ENCODE measurements at regions not wholly inside any gene's neighbourhood (a gene's known extent, or its start where the extent isn't known, plus 50 kb on each side); places are given as distances from the start of the nearest gene placed in this dataset.
A peak's percentile ranks its signal among the peaks of the same experiment; 100 is the strongest.

- TF ChIP-seq, protein P1, sequence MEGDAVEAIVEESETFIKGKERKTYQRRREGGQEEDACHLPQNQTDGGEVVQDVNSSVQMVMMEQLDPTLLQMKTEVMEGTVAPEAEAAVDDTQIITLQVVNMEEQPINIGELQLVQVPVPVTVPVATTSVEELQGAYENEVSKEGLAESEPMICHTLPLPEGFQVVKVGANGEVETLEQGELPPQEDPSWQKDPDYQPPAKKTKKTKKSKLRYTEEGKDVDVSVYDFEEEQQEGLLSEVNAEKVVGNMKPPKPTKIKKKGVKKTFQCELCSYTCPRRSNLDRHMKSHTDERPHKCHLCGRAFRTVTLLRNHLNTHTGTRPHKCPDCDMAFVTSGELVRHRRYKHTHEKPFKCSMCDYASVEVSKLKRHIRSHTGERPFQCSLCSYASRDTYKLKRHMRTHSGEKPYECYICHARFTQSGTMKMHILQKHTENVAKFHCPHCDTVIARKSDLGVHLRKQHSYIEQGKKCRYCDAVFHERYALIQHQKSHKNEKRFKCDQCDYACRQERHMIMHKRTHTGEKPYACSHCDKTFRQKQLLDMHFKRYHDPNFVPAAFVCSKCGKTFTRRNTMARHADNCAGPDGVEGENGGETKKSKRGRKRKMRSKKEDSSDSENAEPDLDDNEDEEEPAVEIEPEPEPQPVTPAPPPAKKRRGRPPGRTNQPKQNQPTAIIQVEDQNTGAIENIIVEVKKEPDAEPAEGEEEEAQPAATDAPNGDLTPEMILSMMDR (IDR thresholded peaks at IDR 0.05), result no peak
- H3K9me3 ChIP-seq, result no peaks in the 10 kb centered on the region
- no peak for DNase-seq (ENCODE audit: low spot score)
Measured at GRCh38 chr2:177010146-177010545, 202.4 kb upstream of the HNRNPA3 start.

GRCh38 chr2:177010861-177011260, 201.7 kb upstream of the HNRNPA3 start:
- Histone ChIP-seq H3K36me3 (no peaks in the 10 kb centered on the region), H3K27me3 (replicated peaks; ENCODE audit: insufficient read depth) (no peaks in the 10 kb centered on the region), H3K4me1 (ENCODE audit: control insufficient read depth in 1 of 2, low read depth in 2 of 2) (no peaks in the 10 kb centered on the region), H3K27ac (no peak overlapping the region), H3K9me3 (no peaks in the 10 kb centered on the region), H3K4me3 (no peak overlapping the region)
- DNase-seq (ENCODE audit: low spot score), result no peak
- ATAC-seq (ENCODE audit: insufficient number of reproducible peaks, low FRiP score, low read depth), result no peak
- TF ChIP-seq, protein P1 (IDR thresholded peaks at IDR 0.05), result no peak

More at GRCh38 chr2:177010146-177010545, 202.4 kb upstream of the HNRNPA3 start:
- no peak for ATAC-seq (ENCODE audit: insufficient number of reproducible peaks, low FRiP score, low read depth)
- H3K36me3 ChIP-seq, result no peaks in the 10 kb centered on the region
- no peaks in the 10 kb centered on the region for H3K4me1 ChIP-seq (ENCODE audit: control insufficient read depth in 1 of 2, low read depth in 2 of 2)
- H3K27ac ChIP-seq, result no peak overlapping the region
- H3K27me3 ChIP-seq (replicated peaks; ENCODE audit: insufficient read depth), result no peaks in the 10 kb centered on the region
- no peak overlapping the region for H3K4me3 ChIP-seq

DNA sequence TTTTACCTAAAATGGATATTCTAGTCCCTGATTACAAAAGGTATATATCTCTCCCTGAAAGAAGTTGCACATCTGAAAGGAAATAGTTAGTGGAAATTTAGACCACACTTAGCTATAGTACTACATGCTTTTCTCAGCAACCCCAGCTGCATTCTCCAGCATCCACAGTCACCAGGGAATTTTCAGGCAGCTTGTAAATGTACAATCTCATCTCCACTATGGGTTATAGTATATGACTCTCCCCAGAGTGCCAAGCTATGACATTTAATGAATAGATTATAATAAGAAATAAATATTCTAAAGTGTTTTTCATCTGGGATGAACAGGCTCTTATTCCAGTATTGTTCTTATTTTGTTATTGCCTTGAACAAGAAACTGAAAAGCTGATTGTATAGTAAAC, 197.6 kb upstream of the HNRNPA3 start:
- DNase-seq (ENCODE audit: low spot score) (no peak), ATAC-seq (ENCODE audit: insufficient number of reproducible peaks, low FRiP score, low read depth) (no peak)
- H3K36me3 ChIP-seq, result no peaks in the 10 kb centered on the region
- TF ChIP-seq, protein P1 (IDR thresholded peaks at IDR 0.05), result no peak
- no peaks in the 10 kb centered on the region for H3K4me1 ChIP-seq (ENCODE audit: control insufficient read depth in 1 of 2, low read depth in 2 of 2)
- H3K9me3 ChIP-seq, result no peaks in the 10 kb centered on the region
- no peaks in the 10 kb centered on the region for H3K27me3 ChIP-seq (replicated peaks; ENCODE audit: insufficient read depth)
- H3K4me3 ChIP-seq, result no peak overlapping the region
- no peak overlapping the region for H3K27ac ChIP-seq

GRCh38 chr2:177015356-177015923, 197.2 kb upstream of the HNRNPA3 start:
- Histone ChIP-seq H3K27ac (no peak overlapping the region), H3K4me3 (no peak overlapping the region), H3K4me1 (ENCODE audit: control insufficient read depth in 1 of 2, low read depth in 2 of 2) (no peaks in the 10 kb centered on the region), H3K9me3 (no peaks in the 10 kb centered on the region), H3K36me3 (no peaks in the 10 kb centered on the region), H3K27me3 (replicated peaks; ENCODE audit: insufficient read depth) (no peaks in the 10 kb centered on the region)
- TF ChIP-seq, protein P1 (IDR thresholded peaks at IDR 0.05), result no peak
- DNase-seq (ENCODE audit: low spot score), result no peak
- ATAC-seq (ENCODE audit: insufficient number of reproducible peaks, low FRiP score, low read depth), result no peak

- H3K36me3 ChIP-seq, result no peaks in the 10 kb centered on the region
- no peaks in the 10 kb centered on the region for H3K9me3 ChIP-seq
- H3K27me3 ChIP-seq (replicated peaks; ENCODE audit: insufficient read depth), result no peaks in the 10 kb centered on the region
- no peak overlapping the region for H3K27ac ChIP-seq
- no peak overlapping the region for H3K4me3 ChIP-seq
- H3K4me1 ChIP-seq (ENCODE audit: control insufficient read depth in 1 of 2, low read depth in 2 of 2), result no peaks in the 10 kb centered on the region
- ATAC-seq (ENCODE audit: insufficient number of reproducible peaks, low FRiP score, low read depth) (peak; percentile 21), DNase-seq (ENCODE audit: low spot score) (no peak)
- TF ChIP-seq, protein P1 (IDR thresholded peaks at IDR 0.05), result no peak
Measured at GRCh38 chr2:177020524-177021119, 192.0 kb upstream of the HNRNPA3 start.

Data from thoracic aorta (tissue), 2 donors.